HEK293T (cell line): ENCODE measurements at regions not wholly inside any gene's neighbourhood (a gene's known extent, or its start where the extent isn't known, plus 50 kb on each side); places are given as distances from the start of the nearest gene placed in this dataset.

ENCODE experiments used
- ARNT ChIP-seq: fragments of 450-650 bp; IDR thresholded peaks from 2 replicates; pipeline ENCODE4 v1.6.1; 2017; ENCODE audit warnings: mild to moderate bottlenecking
- BHLHE40 ChIP-seq: fragments of 450-650 bp; IDR thresholded peaks from 2 replicates; pipeline ENCODE4 v1.6.1; 2016; ENCODE audit warnings: mild to moderate bottlenecking, moderate library complexity, borderline replicate concordance
- ELF4 ChIP-seq: fragments of 450-650 bp; IDR thresholded peaks from 2 replicates; pipeline ENCODE4 v1.6.1; 2017; ENCODE audit warnings: antibody characterized with exemption
- FOXK2 ChIP-seq: fragments of 450-650 bp; IDR thresholded peaks from 2 replicates; pipeline ENCODE4 v1.6.1; 2016; ENCODE audit warnings: mild to moderate bottlenecking
- FOXM1 ChIP-seq: fragments of 450-650 bp; IDR thresholded peaks from 2 replicates; pipeline ENCODE4 v1.6.1; 2017; ENCODE audit warnings: mild to moderate bottlenecking, borderline replicate concordance
- HDGF ChIP-seq: fragments of 450-650 bp; IDR thresholded peaks from 2 replicates; pipeline ENCODE4 v1.6.1; 2017; ENCODE audit warnings: antibody characterized with exemption, borderline replicate concordance
- LEF1 ChIP-seq: fragments of 450-650 bp; IDR thresholded peaks from 2 replicates; pipeline ENCODE4 v1.6.1; 2017; ENCODE audit warnings: mild to moderate bottlenecking, borderline replicate concordance
- NFRKB ChIP-seq: fragments of 450-650 bp; IDR thresholded peaks from 2 replicates; pipeline ENCODE4 v1.6.1; 2016; ENCODE audit warnings: mild to moderate bottlenecking, moderate library complexity
- PKNOX1 ChIP-seq: fragments of 450-650 bp; IDR thresholded peaks from 2 replicates; pipeline ENCODE4 v1.6.1; 2016
- SP1 ChIP-seq: fragments of 450-650 bp; IDR thresholded peaks from 2 replicates; pipeline ENCODE4 v1.6.1; 2017
- TARDBP ChIP-seq: fragments of 450-650 bp; IDR thresholded peaks from 2 replicates; pipeline ENCODE4 v1.6.1; 2016
- ZNF384 ChIP-seq: fragments of 450-650 bp; IDR thresholded peaks from 2 replicates; pipeline ENCODE4 v1.6.1; 2016

GRCh38 chr1:37306871-37307270 lies 167.5 kb upstream of the ZC3H12A start:
- TF ChIP-seq FOXK2 (no peak), ELF4 (no peak), FOXM1 (no peak), SP1 (no peak), HDGF (no peak), PKNOX1 (no peak), BHLHE40 (no peak), TARDBP (no peak), ZNF384 (no peak), NFRKB (no peak), ARNT (no peak), LEF1 (no peak)
